ENCODE measurements at regions not wholly inside any gene's neighbourhood (a gene's known extent, or its start where the extent isn't known, plus 50 kb on each side); places are given as distances from the start of the nearest gene placed in this dataset.
"Not testable (repeated sequence)": the region's sequence is repeated elsewhere in the genome, so short reads cannot be mapped to it uniquely, and the experiment has no call there.

DNA sequence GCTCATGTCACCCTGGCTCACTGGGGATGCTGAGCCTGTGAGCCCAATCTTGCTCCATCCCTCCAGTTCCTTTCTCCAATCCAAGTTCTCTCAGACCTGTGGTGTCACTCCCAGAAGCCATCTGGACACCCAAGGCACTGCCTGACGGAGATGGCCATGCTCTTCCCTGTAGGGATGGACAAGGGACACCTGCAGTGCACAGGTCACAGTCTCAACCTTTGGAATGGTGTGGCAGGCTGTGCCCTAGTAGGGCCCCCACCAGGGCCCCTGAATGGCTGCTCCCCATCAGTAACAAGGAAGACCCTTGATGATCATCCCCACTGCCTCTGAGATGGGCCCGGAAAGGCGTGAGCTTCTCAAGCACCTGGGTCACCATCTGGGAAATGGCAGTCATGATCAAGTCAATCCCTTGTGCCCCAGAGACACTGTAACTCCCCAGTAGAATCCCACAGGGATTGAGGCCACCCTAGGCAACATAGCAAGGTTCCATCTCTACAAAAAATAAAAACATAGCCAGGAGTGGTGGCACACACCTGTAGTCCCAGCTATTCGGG lies 822.5 kb downstream of the KCNJ18 start:
- H3K4me3 ChIP-seq (ENCODE audit: low read depth, low read length): no peak overlapping the region
- in situ Hi-C loops (cut with HindIII; ENCODE audit: low sequenced_read_pairs): no loop called here
- DNase-seq (ENCODE audit: low read depth, low spot score): no peak
- TF ChIP-seq, protein P1, sequence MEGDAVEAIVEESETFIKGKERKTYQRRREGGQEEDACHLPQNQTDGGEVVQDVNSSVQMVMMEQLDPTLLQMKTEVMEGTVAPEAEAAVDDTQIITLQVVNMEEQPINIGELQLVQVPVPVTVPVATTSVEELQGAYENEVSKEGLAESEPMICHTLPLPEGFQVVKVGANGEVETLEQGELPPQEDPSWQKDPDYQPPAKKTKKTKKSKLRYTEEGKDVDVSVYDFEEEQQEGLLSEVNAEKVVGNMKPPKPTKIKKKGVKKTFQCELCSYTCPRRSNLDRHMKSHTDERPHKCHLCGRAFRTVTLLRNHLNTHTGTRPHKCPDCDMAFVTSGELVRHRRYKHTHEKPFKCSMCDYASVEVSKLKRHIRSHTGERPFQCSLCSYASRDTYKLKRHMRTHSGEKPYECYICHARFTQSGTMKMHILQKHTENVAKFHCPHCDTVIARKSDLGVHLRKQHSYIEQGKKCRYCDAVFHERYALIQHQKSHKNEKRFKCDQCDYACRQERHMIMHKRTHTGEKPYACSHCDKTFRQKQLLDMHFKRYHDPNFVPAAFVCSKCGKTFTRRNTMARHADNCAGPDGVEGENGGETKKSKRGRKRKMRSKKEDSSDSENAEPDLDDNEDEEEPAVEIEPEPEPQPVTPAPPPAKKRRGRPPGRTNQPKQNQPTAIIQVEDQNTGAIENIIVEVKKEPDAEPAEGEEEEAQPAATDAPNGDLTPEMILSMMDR (IDR thresholded peaks at IDR 0.05; ENCODE audit: low read depth, low read length): no peak

DNA sequence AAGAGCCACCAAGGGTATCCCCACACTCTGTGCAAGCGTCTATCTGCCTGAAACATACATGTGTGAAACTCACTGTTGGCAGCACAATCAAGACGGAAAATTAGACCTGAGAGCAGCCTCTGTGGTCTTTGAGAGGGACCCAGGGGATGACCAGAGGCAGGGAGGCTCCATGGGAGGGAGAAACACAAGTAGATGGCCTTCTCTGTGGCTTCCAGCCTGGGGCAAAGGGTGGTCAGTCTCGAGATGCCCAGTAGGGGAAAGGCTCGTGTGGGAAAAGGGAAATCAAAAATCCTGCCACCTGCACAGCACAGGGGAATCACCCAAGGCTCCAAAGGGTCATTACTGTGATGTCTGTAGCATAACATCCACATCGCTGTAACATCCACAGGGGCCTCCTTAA lies 823.3 kb downstream of the KCNJ18 start:
- no peak overlapping the region for H3K4me3 ChIP-seq (ENCODE audit: low read depth, low read length)
- in situ Hi-C loops (cut with HindIII; ENCODE audit: low sequenced_read_pairs): no loop called here
- TF ChIP-seq, protein P1 (IDR thresholded peaks at IDR 0.05; ENCODE audit: low read depth, low read length): no peak
- no peak for DNase-seq (ENCODE audit: low read depth, low spot score)

DNA sequence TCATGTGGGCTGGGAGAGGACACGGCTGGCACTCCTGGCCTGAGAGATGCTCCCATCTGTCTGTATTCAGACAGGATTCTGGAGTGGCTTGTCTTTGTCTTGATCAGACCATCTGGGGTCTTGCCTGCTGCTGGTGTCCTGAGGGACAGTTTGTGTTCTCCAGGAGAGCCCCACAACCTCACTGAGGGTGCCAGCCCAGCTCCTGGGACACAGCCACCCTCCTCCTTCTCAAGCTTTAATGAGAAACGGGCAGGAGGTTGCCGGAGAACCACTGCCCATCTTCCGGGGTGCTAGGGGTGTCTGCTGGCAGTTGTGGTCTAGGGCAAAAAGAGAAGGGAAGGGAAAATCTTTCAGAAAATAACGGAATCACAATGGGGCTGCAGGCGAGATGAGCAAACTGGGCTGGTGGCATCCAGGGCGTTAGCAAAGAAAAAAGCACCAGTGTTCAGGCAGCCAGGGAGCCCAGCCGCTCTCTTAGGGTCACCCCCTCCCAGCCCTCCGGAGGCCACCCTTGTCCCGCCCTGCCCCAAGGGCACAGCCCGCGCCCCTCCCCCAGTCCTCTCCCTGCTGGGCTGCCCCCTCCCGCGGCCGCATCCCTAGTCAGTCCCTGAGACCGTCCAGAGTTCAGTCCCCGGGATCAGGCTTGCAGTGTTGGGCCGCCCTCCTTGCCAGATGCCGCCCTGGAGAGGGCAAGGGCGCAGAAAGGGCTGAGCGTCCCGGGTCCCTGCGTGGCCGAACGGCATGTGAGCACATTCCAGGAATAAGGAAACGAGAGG lies 824.7 kb downstream of the KCNJ18 start:
- H3K4me3 ChIP-seq (ENCODE audit: low read depth, low read length): no peak overlapping the region
- TF ChIP-seq, protein P1 (IDR thresholded peaks at IDR 0.05; ENCODE audit: low read depth, low read length): no peak
- in situ Hi-C loops (cut with HindIII; ENCODE audit: low sequenced_read_pairs): no loop called here
- no peak for DNase-seq (ENCODE audit: low read depth, low spot score)

DNA sequence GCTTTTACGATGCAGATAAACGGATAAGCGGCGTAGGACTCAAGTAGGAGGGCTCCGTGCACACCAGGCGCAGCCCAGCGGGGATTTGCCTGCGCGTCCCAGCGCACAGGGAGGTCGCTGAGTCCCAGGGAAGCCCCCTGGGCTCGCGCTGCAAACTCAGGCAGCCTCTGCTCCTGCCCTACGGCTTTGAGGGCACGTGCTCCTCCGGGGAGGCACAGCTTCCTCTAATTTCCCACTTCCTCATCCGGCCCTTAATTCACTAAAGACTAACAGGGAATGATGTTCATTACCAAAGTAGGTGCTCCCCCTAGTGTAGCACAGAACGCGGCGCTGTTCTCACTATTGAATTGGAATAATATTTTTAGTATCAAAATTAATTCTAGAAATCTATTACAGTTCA lies 825.4 kb downstream of the KCNJ18 start:
- TF ChIP-seq, protein P1 (IDR thresholded peaks at IDR 0.05; ENCODE audit: low read depth, low read length): no peak
- in situ Hi-C loops (cut with HindIII; ENCODE audit: low sequenced_read_pairs): no loop called here
- H3K4me3 ChIP-seq (ENCODE audit: low read depth, low read length): no peak overlapping the region
- DNase-seq (ENCODE audit: low read depth, low spot score): no peak

DNA sequence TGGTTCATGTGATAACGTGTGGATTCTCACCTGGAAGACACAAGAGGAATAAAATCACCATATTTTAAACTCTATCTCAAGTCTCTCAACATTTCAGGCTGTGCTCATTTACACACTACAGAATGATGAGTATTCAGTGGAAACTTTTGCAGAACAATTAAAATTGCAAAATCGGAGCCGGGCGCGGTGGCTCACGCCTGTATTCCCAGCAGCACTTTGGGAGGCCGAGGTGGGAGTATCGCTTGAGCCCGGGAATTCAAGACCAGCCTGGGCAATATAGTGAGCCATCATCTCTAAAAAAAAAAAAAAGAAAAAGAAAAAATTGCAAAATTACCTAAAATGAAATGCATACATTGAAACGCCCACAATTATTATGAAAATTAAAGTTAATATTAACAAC lies 825.9 kb downstream of the KCNJ18 start:
- in situ Hi-C loops (cut with HindIII; ENCODE audit: low sequenced_read_pairs): no loop called here
- TF ChIP-seq, protein P1 (IDR thresholded peaks at IDR 0.05; ENCODE audit: low read depth, low read length): no peak
- DNase-seq (ENCODE audit: low read depth, low spot score): no peak
- H3K4me3 ChIP-seq (ENCODE audit: low read depth, low read length): no peak overlapping the region

DNA sequence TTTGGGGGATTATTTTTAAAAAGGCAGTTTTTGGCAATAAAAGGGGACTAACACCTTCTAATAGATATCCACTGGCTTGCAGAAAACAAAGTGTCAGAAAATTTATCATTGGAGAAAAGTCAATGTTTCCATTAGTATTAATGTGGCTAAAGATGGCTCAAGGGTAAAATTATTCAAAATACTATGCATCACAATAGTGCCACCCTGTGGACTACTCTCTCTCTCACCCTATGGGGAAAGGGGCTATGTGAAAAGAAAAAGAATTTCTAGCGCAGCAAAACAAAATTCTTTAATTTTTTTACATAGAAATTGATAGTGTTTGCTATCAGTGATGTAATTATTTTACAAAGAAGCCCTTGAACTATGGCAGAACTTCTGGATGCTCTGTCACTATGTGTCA lies 856.5 kb downstream of the KCNJ18 start:
- DNase-seq (ENCODE audit: low read depth, low spot score); H3K4me3 ChIP-seq (ENCODE audit: low read depth, low read length); in situ Hi-C loops (cut with HindIII; ENCODE audit: low sequenced_read_pairs): not testable (repeated sequence)

DNA sequence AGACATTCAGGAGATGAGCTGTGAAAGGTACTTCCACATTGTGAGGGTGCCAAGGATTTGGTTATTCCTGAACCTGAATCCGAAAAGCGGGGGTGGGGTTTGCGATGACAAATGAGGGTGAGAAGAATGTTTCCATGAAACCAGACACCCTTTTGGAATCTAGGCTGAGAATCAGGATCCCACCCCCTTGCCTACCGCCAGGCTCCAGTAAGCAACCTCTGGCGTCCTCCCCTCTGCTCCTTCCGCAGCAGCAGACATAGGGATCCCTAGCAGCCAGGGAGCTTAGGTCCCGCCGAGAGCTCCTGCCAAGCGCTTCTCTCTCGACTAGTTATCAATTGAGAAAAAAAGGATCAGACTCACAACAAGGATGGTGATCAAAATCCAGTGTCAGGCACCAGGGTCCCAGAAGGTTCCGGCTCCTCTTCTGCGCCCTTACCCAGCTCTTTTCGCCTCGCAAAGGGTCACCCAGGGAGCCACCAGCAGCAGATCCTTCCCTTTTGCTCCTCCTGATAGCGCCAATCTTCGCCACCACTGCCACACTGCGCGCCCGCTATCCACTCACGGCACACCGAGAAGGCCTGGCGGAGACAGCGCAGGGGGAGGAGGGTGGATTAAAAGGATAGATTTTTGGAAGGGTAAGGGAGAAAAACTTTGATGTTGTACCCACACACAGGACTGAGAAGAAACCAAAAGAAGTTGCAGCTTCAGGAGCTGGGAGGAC lies 859.5 kb downstream of the KCNJ18 start:
- H3K4me3 ChIP-seq (ENCODE audit: low read depth, low read length); in situ Hi-C loops (cut with HindIII; ENCODE audit: low sequenced_read_pairs); DNase-seq (ENCODE audit: low read depth, low spot score): not testable (repeated sequence)

Measured in astrocyte of the spinal cord (primary cell).